GM12872 (cell line): ENCODE measurements at regions not wholly inside any gene's neighbourhood (a gene's known extent, or its start where the extent isn't known, plus 50 kb on each side); places are given as distances from the start of the nearest gene placed in this dataset.

Source experiments
- CTCF ChIP-seq: IDR thresholded peaks from 3 replicates; pipeline ENCODE4 v1.5.1; 2011; ENCODE audit warnings: low read depth, mild to moderate bottlenecking, low read length, moderate library complexity; ENCODE audit not compliant: insufficient read depth

GRCh38 chr9:135212961-135213360, 125.5 kb downstream of the OLFM1 start:
- TF ChIP-seq CTCF, result no peak

- TF ChIP-seq CTCF, result no peak
Measured at GRCh38 chr9:135213566-135213965, 126.1 kb downstream of the OLFM1 start.

GRCh38 chr9:135214054-135214640, 126.7 kb downstream of the OLFM1 start:
- TF ChIP-seq CTCF, result no peak

- no peak for TF ChIP-seq CTCF
Measured at GRCh38 chr9:135214706-135215105, 127.2 kb downstream of the OLFM1 start.

- TF ChIP-seq CTCF, result no peak
Measured at GRCh38 chr9:135215571-135216161, 128.2 kb downstream of the OLFM1 start.

- TF ChIP-seq CTCF, result no peak
Measured at GRCh38 chr9:135216236-135216635, 128.8 kb downstream of the OLFM1 start.

GRCh38 chr9:135216791-135217441, 129.4 kb downstream of the OLFM1 start:
- no peak for TF ChIP-seq CTCF
